Adrenal gland (tissue), 9 donors: ENCODE measurements at regions not wholly inside any gene's neighbourhood (a gene's known extent, or its start where the extent isn't known, plus 50 kb on each side); places are given as distances from the start of the nearest gene placed in this dataset.

ENCODE experiments used
- DNase-seq, 7 donors: peaks; one replicate each; pipeline ENCODE4 v3.0.0-alpha.2; 2019 to 2020
- H3K27ac ChIP-seq, 5 donors: fragments of 200-600 bp; sonication (generic) in 4 of 5; 1 replicate in 3 of 5; 2 replicates in 2 of 5; pipeline versions ENCODE4 v1.5.1 to v1.8.0; 2016 to 2020; ENCODE audit warnings: mild to moderate bottlenecking in 1 of 5
- H3K27me3 ChIP-seq: fragments of 200-600 bp; 2 replicates; pipeline ENCODE4 v1.8.0; 2021
- H3K36me3 ChIP-seq, 2 donors: fragments of 200-600 bp; replicated peaks in 1 of 2; 1 replicate in 1 of 2; 2 replicates in 1 of 2; pipeline versions ENCODE4 v1.5.1 to v1.8.0; 2018 to 2022
- H3K4me1 ChIP-seq, 2 donors: fragments of 200-600 bp; replicated peaks in 1 of 2; 1 replicate in 1 of 2; 2 replicates in 1 of 2; pipeline versions ENCODE4 v1.5.1 to v1.8.0; 2018 to 2021
- H3K4me3 ChIP-seq, 4 donors: fragments of 200-600 bp; sonication (generic) in 3 of 4; one replicate each; pipeline ENCODE4 v1.5.1; 2016 to 2018
- H3K9me3 ChIP-seq, 3 donors: fragments of 200-600 bp; sonication (generic) in 1 of 3; replicated peaks in 1 of 3; 1 replicate in 2 of 3; 2 replicates in 1 of 3; pipeline versions ENCODE4 v1.5.1 to v1.8.0; 2016 to 2021
- CTCF ChIP-seq, 6 experiments: fragments of 450-650 bp in 4 of 6; fragments of 200-600 bp in 2 of 6; sonication (generic) in 1 of 6; IDR thresholded peaks; 1 replicate in 5 of 6; 2 replicates in 1 of 6; pipeline versions ENCODE4 v1.5.1 to v1.8.0; 2016 to 2021; ENCODE audit warnings: antibody characterized with exemption in 6 of 6, mild to moderate bottlenecking in 2 of 6, moderate library complexity in 1 of 6
- POLR2A ChIP-seq, 2 donors: fragments of 450-650 bp; IDR thresholded peaks; one replicate each; pipeline ENCODE4 v1.6.1; 2017; ENCODE audit warnings: antibody characterized with exemption in 2 of 2, mild to moderate bottlenecking in 2 of 2, moderate library complexity in 1 of 2
- WGBS, 4 donors: extraction: QIAGEN DNeasy Blood & Tissue Kit in 2 of 4; methylation state at CpG; one replicate each; pipeline versions ENCODE4 v1.1.5 to v1.1.7; 2013 to 2017; 5-methylcytosine and 5-hydroxymethylcytosine counted together
- intact Hi-C, 2 donors: fragments of 100-400 bp; cut with DNase I; formaldehyde crosslinking; loops; one replicate each; pipeline versions ENCODE4 v1.14.1 to v1.15.0; 2022 to 2023
- donor health status: healthy with polysubstance abuse.
- donor health status: Bipolar disorder and iron deficiency.
- donor health status: DM: yes; HTN: yes; CAD: no.
- donor health status: DM: no; HTN: no; CAD: no.
- donor health status: DM: no; HTN: no; CAD: no.

DNA sequence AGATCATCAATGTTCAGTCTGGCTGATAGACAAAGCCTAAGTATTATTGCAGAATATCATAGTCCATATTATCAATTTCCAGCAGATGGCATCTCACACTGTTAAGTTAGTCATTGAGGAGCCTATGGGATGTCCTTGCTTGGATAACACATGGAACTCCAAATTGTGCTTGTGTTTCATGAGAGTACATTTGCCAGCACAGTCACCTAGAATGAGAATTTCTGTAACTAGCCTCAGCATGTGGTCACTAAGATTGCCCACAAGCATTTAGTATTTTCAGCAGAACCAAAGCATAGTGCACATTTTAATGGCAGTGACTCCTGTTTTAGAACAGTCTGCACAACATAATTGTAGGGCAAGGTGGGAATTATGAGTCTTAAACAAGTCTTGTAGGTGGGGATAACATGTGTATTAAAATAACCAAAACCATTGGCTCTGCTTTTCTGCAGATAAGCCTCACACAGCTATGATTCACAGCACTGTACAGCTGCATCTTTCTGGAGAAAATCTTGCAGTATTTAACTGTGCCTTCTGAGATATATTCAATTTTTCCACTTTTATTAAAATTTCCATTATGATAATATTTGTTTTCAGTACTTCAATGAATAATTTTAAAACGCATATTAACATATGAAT is 882.8 kb upstream of the SOX9 start:
- intact Hi-C loops: no loop called here
- no peaks in the 10 kb centered on the region for H3K27me3 ChIP-seq
- no peak overlapping the region for H3K4me3 ChIP-seq
- no peak for DNase-seq
- H3K4me1 ChIP-seq: no peaks in the 10 kb centered on the region
- TF ChIP-seq POLR2A (IDR thresholded peaks at IDR 0.05) (no peak), CTCF (IDR thresholded peaks at IDR 0.05) (peak in 2 of 6 experiments; percentile 11 to 16)
- no peaks in the 10 kb centered on the region for H3K36me3 ChIP-seq
- no peaks in the 10 kb centered on the region for H3K9me3 ChIP-seq
- WGBS, 4 donors: 52 to 76% (median 58%) methylated on average over 1 of the region's 1 CpG
- H3K27ac ChIP-seq: no peak overlapping the region

GRCh38 chr17:71247441-71248015 is 873.3 kb upstream of the SOX9 start:
- intact Hi-C loops: no loop called here
- no peak for TF ChIP-seq CTCF (IDR thresholded peaks at IDR 0.05)
- TF ChIP-seq POLR2A (IDR thresholded peaks at IDR 0.05): no peak
- no peak overlapping the region for H3K27ac ChIP-seq
- no peaks in the 10 kb centered on the region for H3K4me1 ChIP-seq
- WGBS, 4 donors: 73 to 81% (median 77%) methylated on average over 4 of the region's 4 CpGs
- no peak overlapping the region for H3K4me3 ChIP-seq
- no peaks in the 10 kb centered on the region for H3K9me3 ChIP-seq
- no peak for DNase-seq
- no peaks in the 10 kb centered on the region for H3K36me3 ChIP-seq
- no peaks in the 10 kb centered on the region for H3K27me3 ChIP-seq

DNA sequence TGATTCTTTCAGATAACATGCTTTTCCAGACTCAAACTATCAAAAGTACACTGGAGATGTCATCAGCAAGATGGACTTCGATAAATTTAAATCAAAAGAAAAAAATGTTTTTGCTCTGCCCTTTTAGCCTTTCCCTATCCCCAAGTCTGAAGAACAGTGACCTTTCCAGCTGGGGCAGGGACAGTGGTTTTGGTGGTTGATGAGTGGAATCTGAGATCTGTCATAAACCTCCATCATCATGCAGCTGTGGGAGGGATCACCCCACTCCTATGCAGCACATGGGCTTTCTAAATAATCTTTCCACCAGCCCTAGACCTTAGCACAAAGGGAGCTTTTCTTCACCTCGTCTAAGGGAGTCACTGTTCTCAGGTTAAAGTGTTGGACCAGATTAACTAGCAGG is 869.5 kb upstream of the SOX9 start:
- 50 to 59% (median 58%) methylated on average over 2 of the region's 2 CpGs for WGBS, 4 donors
- no peaks in the 10 kb centered on the region for H3K36me3 ChIP-seq
- DNase-seq: no peak
- H3K27me3 ChIP-seq: no peaks in the 10 kb centered on the region
- no peaks in the 10 kb centered on the region for H3K4me1 ChIP-seq
- TF ChIP-seq CTCF (IDR thresholded peaks at IDR 0.05): no peak
- TF ChIP-seq POLR2A (IDR thresholded peaks at IDR 0.05): no peak
- no peaks in the 10 kb centered on the region for H3K9me3 ChIP-seq
- intact Hi-C loops: no loop called here
- no peak overlapping the region for H3K27ac ChIP-seq
- no peak overlapping the region for H3K4me3 ChIP-seq

DNA sequence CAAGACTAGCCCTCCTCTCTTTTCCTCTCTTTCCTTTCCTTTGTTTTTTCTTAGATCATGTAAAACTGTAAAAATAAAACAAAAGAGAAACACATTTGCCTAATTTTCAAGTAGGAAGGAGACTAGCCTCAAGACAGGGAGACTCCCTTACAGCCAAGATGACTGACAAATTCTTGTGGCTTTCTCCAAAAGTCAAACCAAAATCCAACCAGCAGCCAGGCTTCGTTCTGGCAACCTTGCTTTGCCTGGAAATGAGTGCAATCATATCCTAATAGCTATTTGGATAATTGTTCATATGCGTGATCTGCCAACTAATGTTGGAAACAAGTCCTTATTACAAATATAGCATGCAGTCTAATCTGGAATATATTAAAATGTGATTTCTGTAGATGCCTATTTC is 868.9 kb upstream of the SOX9 start:
- Histone ChIP-seq H3K4me3 (no peak overlapping the region), H3K27ac (no peak overlapping the region), H3K27me3 (no peaks in the 10 kb centered on the region), H3K9me3 (no peaks in the 10 kb centered on the region), H3K36me3 (no peaks in the 10 kb centered on the region), H3K4me1 (no peaks in the 10 kb centered on the region)
- no peak for TF ChIP-seq POLR2A (IDR thresholded peaks at IDR 0.05)
- no peak for TF ChIP-seq CTCF (IDR thresholded peaks at IDR 0.05)
- DNase-seq: no peak
- intact Hi-C loops: no loop called here
- WGBS, 4 donors: 61 to 78% (median 71%) methylated on average over 2 of the region's 2 CpGs
